ENCODE measurements at regions not wholly inside any gene's neighbourhood (a gene's known extent, or its start where the extent isn't known, plus 50 kb on each side); places are given as distances from the start of the nearest gene placed in this dataset.

DNA sequence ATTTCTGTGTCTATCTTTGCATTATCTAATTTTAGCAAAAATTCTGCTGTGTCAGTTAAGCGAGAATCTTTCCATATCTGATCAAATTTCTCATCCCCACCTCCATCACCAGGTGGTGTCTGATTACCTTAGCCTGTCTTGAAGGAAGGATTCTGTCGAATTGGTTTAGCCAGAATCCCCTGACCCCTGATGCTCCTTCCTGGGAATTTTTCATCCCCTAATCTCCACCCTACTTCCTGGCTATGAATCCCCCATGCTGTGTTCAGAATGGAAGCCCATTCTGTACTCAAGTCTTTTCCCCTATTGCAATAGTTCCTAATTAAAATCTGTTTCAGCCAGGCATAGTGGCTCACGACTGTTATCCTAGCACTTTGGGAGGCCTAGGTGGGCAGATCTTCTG lies 216.1 kb downstream of the SKIDA1 start:
- Histone ChIP-seq H3K9me3 (ENCODE audit: control insufficient read depth in 2 of 2, insufficient read depth in 1 of 2, low read length in 1 of 2) (no peaks in the 10 kb centered on the region), H3K36me3 (ENCODE audit: control insufficient read depth in 2 of 2, insufficient read depth in 2 of 2, low read length in 1 of 2) (no peaks in the 10 kb centered on the region), H3K27ac (ENCODE audit: low read depth in 1 of 2, low read length in 1 of 2) (no peak overlapping the region), H3K27me3 (ENCODE audit: control insufficient read depth in 2 of 2, insufficient read depth in 1 of 2, low read length in 1 of 2) (no peaks in the 10 kb centered on the region), H3K4me1 (ENCODE audit: control insufficient read depth in 2 of 2, insufficient read depth in 2 of 2, low read length in 2 of 2) (no peaks in the 10 kb centered on the region), H3K4me3 (ENCODE audit: low read length in 2 of 2) (no peak overlapping the region)
- 70% methylated on average over 3 of the region's 3 CpGs for WGBS
- no peak for DNase-seq (ENCODE audit: low read depth in 6 of 9, low spot score in 9 of 9)

DNA sequence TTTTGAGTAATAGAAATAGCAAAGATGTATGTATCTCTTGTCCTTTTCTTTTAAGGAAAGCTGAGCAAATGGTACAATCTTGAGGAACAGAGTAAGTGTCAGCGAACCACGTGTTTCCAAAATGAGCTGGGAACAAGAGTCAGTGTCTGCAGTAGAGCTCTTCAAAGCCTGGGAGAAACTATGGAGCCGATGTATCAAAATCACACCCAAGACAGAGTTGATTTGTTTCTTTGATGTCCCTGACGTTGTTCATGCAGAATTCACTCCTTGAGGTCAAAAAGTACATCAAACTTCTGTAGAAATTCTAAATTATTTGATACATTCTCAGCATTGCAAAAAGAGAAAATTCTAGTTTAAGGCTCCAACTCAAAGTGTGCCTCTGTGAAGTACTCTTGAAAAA lies 216.5 kb downstream of the SKIDA1 start:
- H3K9me3 ChIP-seq (ENCODE audit: control insufficient read depth in 2 of 2, insufficient read depth in 1 of 2, low read length in 1 of 2): no peaks in the 10 kb centered on the region
- H3K4me3 ChIP-seq (ENCODE audit: low read length in 2 of 2): no peak overlapping the region
- no peaks in the 10 kb centered on the region for H3K36me3 ChIP-seq (ENCODE audit: control insufficient read depth in 2 of 2, insufficient read depth in 2 of 2, low read length in 1 of 2)
- 84% methylated on average over 4 of the region's 4 CpGs for WGBS
- no peaks in the 10 kb centered on the region for H3K27me3 ChIP-seq (ENCODE audit: control insufficient read depth in 2 of 2, insufficient read depth in 1 of 2, low read length in 1 of 2)
- H3K27ac ChIP-seq (ENCODE audit: low read depth in 1 of 2, low read length in 1 of 2): no peak overlapping the region
- no peaks in the 10 kb centered on the region for H3K4me1 ChIP-seq (ENCODE audit: control insufficient read depth in 2 of 2, insufficient read depth in 2 of 2, low read length in 2 of 2)
- no peak for DNase-seq (ENCODE audit: low read depth in 6 of 9, low spot score in 9 of 9)

DNA sequence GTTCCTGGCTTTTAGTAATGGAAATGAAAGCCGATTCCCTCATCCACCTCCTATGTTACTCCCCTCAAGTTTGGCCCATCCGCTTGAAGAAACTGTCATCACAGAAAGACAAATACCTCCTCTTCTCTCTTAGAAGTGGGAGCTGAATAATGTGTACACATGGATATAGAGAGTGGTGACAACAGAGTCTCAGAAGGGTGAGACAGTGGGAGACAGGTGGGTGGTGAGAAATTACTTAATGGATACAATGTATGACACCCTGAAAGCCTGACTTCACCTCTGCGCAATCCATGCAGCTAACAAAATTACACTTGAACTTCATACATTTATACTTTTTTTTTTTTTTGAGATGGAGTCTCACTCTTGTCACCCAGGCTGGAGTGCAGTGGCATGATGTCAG lies 217.5 kb downstream of the SKIDA1 start:
- Histone ChIP-seq H3K4me1 (ENCODE audit: control insufficient read depth in 2 of 2, insufficient read depth in 2 of 2, low read length in 2 of 2) (no peaks in the 10 kb centered on the region), H3K36me3 (ENCODE audit: control insufficient read depth in 2 of 2, insufficient read depth in 2 of 2, low read length in 1 of 2) (no peaks in the 10 kb centered on the region), H3K27ac (ENCODE audit: low read depth in 1 of 2, low read length in 1 of 2) (no peak overlapping the region), H3K4me3 (ENCODE audit: low read length in 2 of 2) (no peak overlapping the region), H3K27me3 (ENCODE audit: control insufficient read depth in 2 of 2, insufficient read depth in 1 of 2, low read length in 1 of 2) (no peaks in the 10 kb centered on the region), H3K9me3 (ENCODE audit: control insufficient read depth in 2 of 2, insufficient read depth in 1 of 2, low read length in 1 of 2) (no peaks in the 10 kb centered on the region)
- WGBS: 95% methylated on average over 3 of the region's 3 CpGs
- DNase-seq (ENCODE audit: low read depth in 6 of 9, low spot score in 9 of 9): no peak

DNA sequence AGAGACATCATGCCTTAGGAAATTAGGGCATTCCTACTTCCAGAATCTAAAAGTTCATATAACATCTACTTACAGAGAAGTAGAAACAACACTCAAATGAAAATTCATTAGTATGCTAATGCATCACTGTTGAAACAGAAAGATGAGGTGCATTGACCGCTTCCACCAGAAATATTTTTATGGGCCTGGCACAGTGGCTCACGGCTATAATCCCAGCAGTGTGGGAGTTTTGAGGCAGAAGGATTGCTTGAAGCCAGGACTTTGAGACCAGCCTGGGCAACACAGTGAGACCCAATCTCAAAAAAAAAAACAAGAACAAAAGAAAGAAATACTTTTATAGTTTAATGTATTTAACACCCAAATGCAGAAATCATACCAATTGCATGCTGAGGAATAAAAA lies 220.9 kb downstream of the SKIDA1 start:
- no peak overlapping the region for H3K27ac ChIP-seq (ENCODE audit: low read depth in 1 of 2, low read length in 1 of 2)
- H3K4me3 ChIP-seq (ENCODE audit: low read length in 2 of 2): no peak overlapping the region
- no peaks in the 10 kb centered on the region for H3K9me3 ChIP-seq (ENCODE audit: control insufficient read depth in 2 of 2, insufficient read depth in 1 of 2, low read length in 1 of 2)
- DNase-seq (ENCODE audit: low read depth in 6 of 9, low spot score in 9 of 9): no peak
- no peaks in the 10 kb centered on the region for H3K36me3 ChIP-seq (ENCODE audit: control insufficient read depth in 2 of 2, insufficient read depth in 2 of 2, low read length in 1 of 2)
- no peaks in the 10 kb centered on the region for H3K4me1 ChIP-seq (ENCODE audit: control insufficient read depth in 2 of 2, insufficient read depth in 2 of 2, low read length in 2 of 2)
- H3K27me3 ChIP-seq (ENCODE audit: control insufficient read depth in 2 of 2, insufficient read depth in 1 of 2, low read length in 1 of 2): no peaks in the 10 kb centered on the region
- WGBS: 97% methylated on average over 2 of the region's 2 CpGs

DNA sequence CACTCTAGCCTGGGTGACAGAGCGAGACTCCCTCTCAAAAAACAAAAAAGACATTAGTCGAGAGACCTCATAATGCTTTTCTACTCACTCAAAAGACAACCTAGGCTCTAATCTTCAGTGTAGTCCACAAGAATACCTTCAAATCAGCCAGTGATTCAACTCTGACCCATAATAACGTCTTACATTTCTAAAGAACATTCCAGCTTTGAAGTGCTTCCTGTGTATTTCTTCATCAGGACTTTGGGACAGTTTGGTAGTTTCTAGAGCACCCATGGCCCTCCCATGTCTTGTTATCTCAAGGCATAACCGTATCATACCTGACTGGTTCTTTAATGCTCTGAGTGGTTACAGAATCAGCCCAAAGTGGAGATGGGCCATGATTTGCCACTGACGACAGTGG lies 221.3 kb downstream of the SKIDA1 start:
- Histone ChIP-seq H3K27me3 (ENCODE audit: control insufficient read depth in 2 of 2, insufficient read depth in 1 of 2, low read length in 1 of 2) (no peaks in the 10 kb centered on the region), H3K4me1 (ENCODE audit: control insufficient read depth in 2 of 2, insufficient read depth in 2 of 2, low read length in 2 of 2) (no peaks in the 10 kb centered on the region), H3K27ac (ENCODE audit: low read depth in 1 of 2, low read length in 1 of 2) (no peak overlapping the region), H3K36me3 (ENCODE audit: control insufficient read depth in 2 of 2, insufficient read depth in 2 of 2, low read length in 1 of 2) (no peaks in the 10 kb centered on the region), H3K4me3 (ENCODE audit: low read length in 2 of 2) (no peak overlapping the region), H3K9me3 (ENCODE audit: control insufficient read depth in 2 of 2, insufficient read depth in 1 of 2, low read length in 1 of 2) (no peaks in the 10 kb centered on the region)
- WGBS: 93% methylated on average over 5 of the region's 5 CpGs
- DNase-seq (ENCODE audit: low read depth in 6 of 9, low spot score in 9 of 9): no peak

DNA sequence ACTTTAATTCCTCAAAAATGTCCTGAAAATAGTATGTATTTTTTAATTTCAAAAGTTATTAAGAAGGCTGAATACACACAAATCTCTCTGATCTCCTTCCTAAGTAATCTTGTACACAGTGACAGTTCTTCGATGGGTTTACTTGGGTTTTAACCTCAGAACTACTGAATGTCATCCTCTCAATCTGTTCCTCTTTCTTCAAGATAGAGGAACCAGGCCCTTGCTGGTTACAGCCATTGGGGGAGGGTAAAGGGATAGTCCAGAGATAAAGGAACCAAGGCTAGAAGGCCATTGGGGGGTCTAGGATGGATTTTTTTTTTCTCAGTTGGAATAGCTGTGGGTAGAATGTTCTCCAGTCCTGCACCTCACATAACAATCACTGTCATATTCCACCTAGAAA lies 224.9 kb downstream of the SKIDA1 start:
- no peak overlapping the region for H3K4me3 ChIP-seq (ENCODE audit: low read length in 2 of 2)
- H3K4me1 ChIP-seq (ENCODE audit: control insufficient read depth in 2 of 2, insufficient read depth in 2 of 2, low read length in 2 of 2): no peaks in the 10 kb centered on the region
- no peak for DNase-seq (ENCODE audit: low read depth in 6 of 9, low spot score in 9 of 9)
- WGBS: 7% methylated on average over 1 of the region's 1 CpG
- no peak overlapping the region for H3K27ac ChIP-seq (ENCODE audit: low read depth in 1 of 2, low read length in 1 of 2)
- H3K27me3 ChIP-seq (ENCODE audit: control insufficient read depth in 2 of 2, insufficient read depth in 1 of 2, low read length in 1 of 2): no peaks in the 10 kb centered on the region
- no peaks in the 10 kb centered on the region for H3K9me3 ChIP-seq (ENCODE audit: control insufficient read depth in 2 of 2, insufficient read depth in 1 of 2, low read length in 1 of 2)
- no peaks in the 10 kb centered on the region for H3K36me3 ChIP-seq (ENCODE audit: control insufficient read depth in 2 of 2, insufficient read depth in 2 of 2, low read length in 1 of 2)

DNA sequence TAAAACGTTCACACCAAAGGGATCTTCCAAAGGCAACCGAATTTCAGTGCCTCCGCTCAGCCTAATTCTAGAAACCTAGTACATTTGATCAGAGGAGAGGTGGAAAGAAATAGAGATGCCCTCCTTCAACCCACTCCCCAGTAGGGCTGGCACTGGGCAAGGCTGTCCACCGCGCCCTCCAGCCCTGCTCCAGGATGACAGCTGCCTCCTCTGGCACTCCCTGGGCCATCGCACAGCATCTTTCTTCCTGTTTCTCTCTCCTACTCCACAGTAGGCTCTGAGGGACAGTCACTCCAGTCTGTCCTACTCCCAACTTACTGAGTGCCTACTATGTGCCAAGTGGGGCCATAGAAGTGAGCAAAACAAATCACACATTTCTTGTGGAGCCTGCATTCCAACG lies 226.2 kb downstream of the SKIDA1 start:
- 95% methylated on average over 7 of the region's 7 CpGs for WGBS
- Histone ChIP-seq H3K27ac (ENCODE audit: low read depth in 1 of 2, low read length in 1 of 2) (no peak overlapping the region), H3K27me3 (ENCODE audit: control insufficient read depth in 2 of 2, insufficient read depth in 1 of 2, low read length in 1 of 2) (no peaks in the 10 kb centered on the region), H3K4me1 (ENCODE audit: control insufficient read depth in 2 of 2, insufficient read depth in 2 of 2, low read length in 2 of 2) (no peaks in the 10 kb centered on the region), H3K4me3 (ENCODE audit: low read length in 2 of 2) (no peak overlapping the region), H3K9me3 (ENCODE audit: control insufficient read depth in 2 of 2, insufficient read depth in 1 of 2, low read length in 1 of 2) (no peaks in the 10 kb centered on the region), H3K36me3 (ENCODE audit: control insufficient read depth in 2 of 2, insufficient read depth in 2 of 2, low read length in 1 of 2) (no peaks in the 10 kb centered on the region)
- no peak for DNase-seq (ENCODE audit: low read depth in 6 of 9, low spot score in 9 of 9)

DNA sequence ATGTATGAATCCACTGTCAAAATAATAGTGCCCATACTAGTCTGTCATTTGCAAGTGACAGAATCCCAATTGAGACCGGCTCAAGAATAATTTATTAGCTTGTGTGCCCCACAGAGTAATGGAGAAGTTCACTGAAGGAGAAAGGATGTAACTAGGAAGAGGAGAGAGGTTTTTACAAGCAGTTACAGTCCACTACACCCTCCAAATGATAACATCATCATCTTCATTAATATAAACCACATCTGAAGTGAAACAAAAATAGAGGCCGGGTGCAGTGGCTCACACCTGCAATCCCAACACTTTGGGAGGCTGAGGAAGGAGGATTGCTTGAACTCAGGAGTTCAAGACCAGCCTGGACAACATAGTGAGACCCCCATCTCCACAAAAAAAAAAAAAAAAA lies 226.8 kb downstream of the SKIDA1 start:
- Histone ChIP-seq H3K36me3 (ENCODE audit: control insufficient read depth in 2 of 2, insufficient read depth in 2 of 2, low read length in 1 of 2) (no peaks in the 10 kb centered on the region), H3K9me3 (ENCODE audit: control insufficient read depth in 2 of 2, insufficient read depth in 1 of 2, low read length in 1 of 2) (no peaks in the 10 kb centered on the region), H3K4me1 (ENCODE audit: control insufficient read depth in 2 of 2, insufficient read depth in 2 of 2, low read length in 2 of 2) (no peaks in the 10 kb centered on the region), H3K4me3 (ENCODE audit: low read length in 2 of 2) (no peak overlapping the region), H3K27ac (ENCODE audit: low read depth in 1 of 2, low read length in 1 of 2) (no peak overlapping the region), H3K27me3 (ENCODE audit: control insufficient read depth in 2 of 2, insufficient read depth in 1 of 2, low read length in 1 of 2) (no peaks in the 10 kb centered on the region)
- no peak for DNase-seq (ENCODE audit: low read depth in 6 of 9, low spot score in 9 of 9)
- 88% methylated on average over 2 of the region's 2 CpGs for WGBS

DNA sequence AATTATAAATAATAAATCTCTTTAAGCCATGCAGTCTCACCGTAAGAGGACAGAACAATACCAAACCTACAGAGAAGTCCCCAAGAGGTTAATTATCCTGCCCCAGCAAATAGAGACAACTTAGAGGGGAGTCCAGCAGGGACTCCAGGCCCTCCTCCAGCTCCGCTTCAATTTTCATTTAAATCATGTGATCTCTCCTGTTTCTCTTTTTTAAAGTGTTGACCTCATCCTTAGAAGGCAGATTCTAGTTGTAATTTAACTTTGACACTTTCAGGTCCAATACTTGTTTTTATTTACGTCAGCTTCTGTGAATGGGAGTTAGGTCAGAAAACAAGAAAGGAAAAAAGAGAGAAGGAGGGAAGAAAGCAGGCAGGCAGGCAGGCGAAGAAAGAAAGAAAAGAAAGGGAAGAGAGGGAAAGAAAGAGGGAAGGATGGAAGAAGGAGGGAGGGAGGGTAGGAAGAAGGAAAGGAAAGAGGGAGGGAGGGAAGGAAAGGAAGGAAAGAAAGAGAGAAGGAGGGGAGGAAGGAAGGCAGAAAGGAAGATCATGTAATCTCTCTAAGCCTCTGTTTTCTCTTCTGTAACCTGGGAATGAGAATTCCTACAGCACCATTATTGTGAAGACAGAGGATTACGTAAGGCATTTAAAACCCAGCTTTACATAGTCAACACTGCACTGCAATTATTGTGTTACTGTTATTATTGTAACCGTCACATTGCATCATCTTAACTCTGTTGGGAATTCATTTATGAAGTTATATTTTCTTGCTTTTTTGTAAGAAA lies 227.7 kb downstream of the SKIDA1 start:
- peaks cover 0 to 2% of the 10 kb centered on the region in 2 donors for H3K4me1 ChIP-seq (ENCODE audit: control insufficient read depth in 2 of 2, insufficient read depth in 2 of 2, low read length in 2 of 2)
- no peak for DNase-seq (ENCODE audit: low read depth in 6 of 9, low spot score in 9 of 9)
- WGBS: 96% methylated on average over 6 of the region's 6 CpGs
- no peaks in the 10 kb centered on the region for H3K9me3 ChIP-seq (ENCODE audit: control insufficient read depth in 2 of 2, insufficient read depth in 1 of 2, low read length in 1 of 2)
- H3K4me3 ChIP-seq (ENCODE audit: low read length in 2 of 2): no peak overlapping the region
- no peak overlapping the region for H3K27ac ChIP-seq (ENCODE audit: low read depth in 1 of 2, low read length in 1 of 2)
- peaks cover 0 to 2% of the 10 kb centered on the region in 2 donors for H3K27me3 ChIP-seq (ENCODE audit: control insufficient read depth in 2 of 2, insufficient read depth in 1 of 2, low read length in 1 of 2)
- no peaks in the 10 kb centered on the region for H3K36me3 ChIP-seq (ENCODE audit: control insufficient read depth in 2 of 2, insufficient read depth in 2 of 2, low read length in 1 of 2)

Measured in thymus (tissue), 11 donors.